ENCODE measurements at regions not wholly inside any gene's neighbourhood (a gene's known extent, or its start where the extent isn't known, plus 50 kb on each side); places are given as distances from the start of the nearest gene placed in this dataset.
A peak's percentile ranks its signal among the peaks of the same experiment; 100 is the strongest.

DNA sequence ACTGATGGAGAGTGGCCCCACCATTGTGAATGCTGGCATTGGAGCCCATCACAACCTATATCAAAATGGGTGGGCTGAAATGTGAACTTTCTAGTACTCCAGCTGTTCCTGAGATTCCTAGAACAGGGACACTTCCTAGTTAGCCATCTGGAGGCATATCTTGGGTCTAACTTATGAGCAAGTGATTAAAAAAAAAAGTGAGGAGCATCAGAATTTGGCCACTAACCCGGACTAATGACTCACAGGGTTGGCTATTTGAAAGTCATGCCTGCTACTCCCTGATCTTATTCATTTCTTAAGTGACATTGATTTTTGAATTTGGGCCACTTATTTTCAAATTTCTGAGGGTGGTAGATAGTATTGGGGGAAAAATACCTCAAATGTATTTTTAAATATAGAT, 216.6 kb downstream of the HRH4 start:
- no peak for DNase-seq

DNA sequence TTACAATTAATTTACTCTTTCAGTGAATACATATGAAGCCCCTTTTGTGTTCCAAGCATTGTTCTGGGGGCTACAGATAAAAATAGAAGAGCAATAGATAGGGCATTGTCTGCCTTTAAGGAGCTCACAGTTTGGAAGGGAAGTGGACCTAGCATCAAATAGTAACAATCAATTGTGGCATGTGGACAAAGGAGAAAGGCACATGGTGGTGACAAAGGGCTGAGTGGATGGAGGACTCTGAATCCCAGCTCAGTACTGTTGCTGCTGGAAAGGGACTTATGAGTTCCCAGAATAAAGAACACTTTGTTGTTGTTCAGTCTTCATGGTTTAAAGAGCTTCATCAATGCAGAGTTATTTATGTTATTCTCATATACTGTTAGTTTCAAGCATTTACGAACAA, 217.7 kb downstream of the HRH4 start:
- no peak for DNase-seq

DNA sequence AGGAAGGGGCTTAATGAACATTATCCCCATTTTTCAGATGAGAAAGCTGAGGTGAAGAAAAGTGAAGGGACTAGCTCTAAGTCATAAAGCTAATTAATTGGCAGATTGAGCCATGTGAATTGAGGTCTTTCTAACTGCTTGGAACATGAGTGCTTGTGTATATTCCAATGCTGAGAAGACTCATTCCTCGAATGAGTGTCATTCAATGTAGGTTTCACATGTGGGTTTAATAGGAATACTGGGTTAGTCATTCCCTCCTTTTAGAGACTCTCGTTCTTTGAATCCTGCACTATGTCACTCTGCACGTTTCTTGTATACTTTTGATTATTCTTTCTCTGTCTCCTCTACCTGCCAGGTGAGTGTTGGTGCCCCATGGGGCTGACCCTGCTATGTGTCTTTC, 218.2 kb downstream of the HRH4 start:
- DNase-seq: no peak

DNA sequence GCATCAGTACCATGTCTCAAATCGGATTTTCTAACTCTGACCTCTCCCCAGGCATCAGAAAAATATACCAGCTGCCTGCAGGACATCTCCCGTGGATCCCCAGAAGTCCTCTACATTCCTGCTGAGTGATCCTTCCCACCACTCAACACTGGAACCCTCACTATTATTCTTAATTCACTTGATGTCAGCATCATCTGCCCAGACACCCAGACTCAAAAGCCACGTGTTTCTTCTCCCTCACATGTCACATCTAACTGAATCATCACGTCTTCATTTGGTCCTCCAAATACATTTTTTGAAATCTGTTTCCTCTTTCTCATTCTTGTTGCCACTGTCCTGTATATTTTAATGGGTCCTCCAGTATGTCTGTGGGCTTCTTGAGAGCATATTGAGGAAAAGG, 218.6 kb downstream of the HRH4 start:
- no peak for DNase-seq

DNA sequence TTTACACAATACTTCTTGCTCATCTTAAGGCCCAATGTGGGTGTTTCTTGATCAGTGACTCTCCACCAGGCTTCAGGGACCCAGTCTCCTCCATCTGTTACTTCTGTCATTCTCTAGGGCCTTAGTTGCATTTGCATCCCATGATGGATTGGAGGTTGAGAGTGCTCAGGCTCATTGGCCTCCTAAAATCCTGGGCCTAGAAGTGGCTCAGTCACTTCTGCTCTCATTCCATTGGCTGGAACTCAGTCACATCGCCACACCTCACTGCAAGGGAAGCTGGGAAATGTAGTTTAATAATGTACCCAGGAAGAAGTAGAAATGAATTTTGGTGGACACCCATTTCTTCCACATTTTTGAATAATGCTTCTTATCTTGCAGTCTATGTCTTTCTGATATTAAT, 223.5 kb downstream of the HRH4 start:
- no peak for DNase-seq

DNA sequence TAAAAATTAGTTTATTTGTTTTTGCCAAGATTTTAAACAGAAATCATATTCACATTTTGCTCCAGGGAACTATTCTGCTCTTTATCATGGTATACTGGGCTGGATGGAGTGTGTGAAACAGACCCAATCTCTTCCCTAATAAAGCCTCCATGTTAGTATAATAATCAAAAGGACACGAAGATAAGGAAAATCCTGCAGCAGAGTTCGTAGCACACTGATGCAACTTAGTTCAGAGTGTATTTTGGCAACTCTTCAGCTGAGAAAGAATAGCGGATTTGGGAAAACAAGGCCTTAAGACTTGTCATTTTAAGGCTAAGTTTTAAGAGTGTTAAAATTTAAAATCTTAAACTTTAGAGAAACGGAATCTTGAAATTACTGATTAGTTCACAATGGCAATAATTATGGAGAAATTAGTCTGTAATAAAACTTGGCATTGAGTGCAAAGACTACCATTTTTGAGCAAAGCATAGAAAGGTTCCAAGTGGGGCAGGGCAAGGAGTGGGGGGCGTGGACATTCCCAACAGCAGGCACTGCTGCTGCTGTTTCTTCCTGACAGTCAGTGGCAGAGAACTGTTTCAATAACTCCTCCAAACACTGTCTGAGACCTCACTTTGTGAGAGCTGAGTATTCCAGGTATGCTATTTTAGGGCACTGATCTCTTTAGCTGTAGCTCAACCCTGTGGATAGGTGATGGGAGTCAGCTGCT, 225.0 kb downstream of the HRH4 start:
- no peak for DNase-seq

DNA sequence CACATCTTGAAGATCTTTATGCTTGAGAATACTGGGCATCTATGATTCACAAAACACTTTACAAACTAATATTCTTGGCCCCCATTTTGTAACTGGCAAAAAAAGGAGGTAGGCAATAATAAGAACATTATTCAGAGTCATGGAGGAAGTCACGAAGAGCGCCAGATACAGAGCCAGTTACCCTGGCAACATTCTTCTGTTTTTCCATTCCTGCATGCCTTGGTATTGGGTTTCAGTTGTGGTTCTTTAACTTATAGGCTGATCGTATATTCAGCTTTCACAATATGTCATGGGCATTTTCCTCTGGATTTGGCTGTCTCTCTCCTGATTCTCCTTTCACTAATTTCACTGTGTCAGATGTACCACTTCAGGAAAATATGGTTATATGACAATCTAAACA, 234.7 kb downstream of the HRH4 start:
- DNase-seq: no peak

DNA sequence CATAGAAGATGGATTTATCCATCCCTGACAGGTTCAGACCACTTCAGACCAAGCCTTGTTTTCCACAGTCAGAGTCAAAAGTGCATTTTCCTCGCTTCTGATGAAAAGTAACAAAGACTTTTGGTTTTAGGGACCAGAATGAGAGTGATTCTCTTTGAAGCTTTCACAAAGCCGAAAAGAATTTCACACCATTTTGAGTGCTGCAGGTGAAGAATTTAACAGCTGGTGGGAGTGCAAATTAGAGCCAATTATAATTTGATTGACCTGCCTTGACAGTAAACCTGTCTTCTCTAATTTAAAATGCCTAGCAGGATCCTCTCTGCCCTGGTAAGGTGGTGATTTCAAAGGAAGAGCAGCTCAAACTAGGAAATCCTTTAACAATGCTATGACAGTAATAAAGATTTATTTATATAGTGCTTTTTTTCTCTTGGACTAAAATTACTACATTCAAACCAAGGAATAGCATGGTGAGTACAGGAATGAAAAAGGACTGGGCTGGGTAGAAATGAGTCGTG, 241.6 kb downstream of the HRH4 start:
- DNase-seq: no peak

DNA sequence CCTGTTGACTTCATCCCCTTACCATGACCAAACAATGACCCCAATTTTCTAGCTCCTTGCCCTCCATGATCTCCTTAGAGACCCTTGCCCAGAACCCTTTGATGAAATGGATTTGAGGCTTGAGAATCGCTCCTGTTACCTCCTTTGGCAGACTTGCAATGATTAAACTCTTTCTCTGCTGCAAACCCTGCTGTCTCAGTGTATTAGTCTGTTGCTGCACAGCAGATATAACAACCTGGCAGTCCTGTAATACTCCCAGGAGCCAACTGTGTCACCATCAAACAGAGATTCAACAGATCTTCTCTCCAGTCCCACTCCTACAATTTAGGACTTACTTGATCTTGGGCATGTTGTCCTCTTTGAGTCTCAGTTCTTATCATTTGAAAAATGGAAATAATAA, 242.9 kb downstream of the HRH4 start:
- no peak for DNase-seq

DNA sequence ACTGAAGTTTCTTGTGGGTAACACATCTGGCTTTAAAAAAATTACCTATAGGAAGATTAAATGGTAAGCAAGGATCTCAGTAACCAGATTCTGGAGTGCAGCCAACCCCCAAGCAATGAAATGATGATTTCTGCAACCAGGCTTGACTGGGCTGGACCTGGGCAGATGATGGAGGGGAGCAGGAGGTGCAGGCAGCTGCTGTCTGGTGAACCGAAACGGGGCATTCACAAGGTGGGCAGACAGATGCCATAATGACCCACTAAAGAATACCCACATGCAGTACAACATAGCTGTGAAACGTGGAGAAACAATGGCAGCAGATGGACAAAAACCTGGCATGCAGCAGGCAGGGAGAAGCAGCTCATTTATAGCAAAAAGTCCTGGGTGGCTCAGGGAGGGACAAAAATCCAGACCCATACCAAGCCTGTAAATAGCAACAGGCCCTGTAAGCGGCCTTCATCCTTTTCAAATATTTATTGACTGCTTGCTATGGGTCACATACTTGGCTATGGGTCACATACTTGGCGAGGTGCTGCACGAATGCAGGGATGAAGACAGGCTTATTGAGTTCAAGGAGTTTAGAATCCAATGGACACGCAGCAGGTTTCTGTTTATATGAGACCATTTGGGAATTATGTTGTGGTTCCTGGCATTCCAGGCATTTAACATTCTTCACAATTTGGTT, 244.7 kb downstream of the HRH4 start:
- no peak for DNase-seq

DNA sequence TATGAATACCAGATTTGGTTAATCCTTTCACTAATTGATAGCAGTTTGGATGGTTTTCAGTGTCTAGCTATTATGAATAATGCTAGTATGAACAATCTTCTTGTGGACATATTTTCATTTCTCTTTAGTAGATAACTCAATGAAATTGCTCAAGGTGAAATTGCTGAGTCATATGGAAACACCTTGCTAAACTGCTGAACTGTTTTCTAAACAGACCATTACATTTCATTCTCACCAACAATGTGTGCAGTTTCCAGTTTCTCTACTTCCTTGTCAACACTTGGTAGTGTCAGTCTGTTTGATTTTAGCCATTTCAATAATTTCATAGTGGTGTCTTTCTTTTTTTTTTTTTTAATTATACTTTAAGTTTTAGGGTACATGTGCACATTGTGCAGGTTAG, 250.0 kb downstream of the HRH4 start:
- DNase-seq: no peak

DNA sequence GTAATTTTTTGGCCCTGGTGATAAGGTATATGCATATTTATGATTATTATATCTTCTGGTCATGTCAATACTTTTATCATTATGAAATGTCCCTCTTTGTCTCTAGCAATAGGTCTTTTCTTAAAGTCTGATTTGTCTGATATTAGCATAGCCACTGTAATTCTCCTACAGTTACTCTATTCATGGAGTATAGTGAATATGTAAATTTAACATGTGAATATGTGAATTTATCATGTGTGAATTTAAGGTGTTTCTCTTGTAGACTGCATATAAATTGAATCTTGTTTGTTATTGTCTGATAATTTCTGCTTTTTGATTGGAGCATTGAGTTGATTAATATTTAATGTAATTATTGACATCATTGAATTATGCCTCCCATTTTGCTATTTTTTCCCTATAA, 259.4 kb downstream of the HRH4 start:
- DNase-seq: no peak

DNA sequence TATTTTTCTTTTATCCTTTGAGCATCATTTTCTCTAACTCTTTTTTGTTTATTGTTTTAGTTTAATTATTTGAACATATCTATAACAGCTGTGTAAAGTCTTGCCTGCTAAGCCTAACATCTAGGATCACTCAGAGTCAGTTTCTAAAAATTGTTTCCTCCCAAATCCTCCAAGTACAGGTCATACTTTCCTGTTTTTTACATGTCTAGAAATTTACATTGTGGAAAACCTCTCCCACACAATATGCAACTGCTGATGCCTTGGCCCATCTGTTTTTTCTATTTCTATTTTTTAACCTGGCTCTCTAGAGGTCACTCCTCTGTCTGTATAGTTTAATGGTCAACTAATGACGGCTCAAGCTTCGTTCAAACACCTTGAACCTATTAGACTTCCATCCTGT, 261.0 kb downstream of the HRH4 start:
- DNase-seq: no peak

DNA sequence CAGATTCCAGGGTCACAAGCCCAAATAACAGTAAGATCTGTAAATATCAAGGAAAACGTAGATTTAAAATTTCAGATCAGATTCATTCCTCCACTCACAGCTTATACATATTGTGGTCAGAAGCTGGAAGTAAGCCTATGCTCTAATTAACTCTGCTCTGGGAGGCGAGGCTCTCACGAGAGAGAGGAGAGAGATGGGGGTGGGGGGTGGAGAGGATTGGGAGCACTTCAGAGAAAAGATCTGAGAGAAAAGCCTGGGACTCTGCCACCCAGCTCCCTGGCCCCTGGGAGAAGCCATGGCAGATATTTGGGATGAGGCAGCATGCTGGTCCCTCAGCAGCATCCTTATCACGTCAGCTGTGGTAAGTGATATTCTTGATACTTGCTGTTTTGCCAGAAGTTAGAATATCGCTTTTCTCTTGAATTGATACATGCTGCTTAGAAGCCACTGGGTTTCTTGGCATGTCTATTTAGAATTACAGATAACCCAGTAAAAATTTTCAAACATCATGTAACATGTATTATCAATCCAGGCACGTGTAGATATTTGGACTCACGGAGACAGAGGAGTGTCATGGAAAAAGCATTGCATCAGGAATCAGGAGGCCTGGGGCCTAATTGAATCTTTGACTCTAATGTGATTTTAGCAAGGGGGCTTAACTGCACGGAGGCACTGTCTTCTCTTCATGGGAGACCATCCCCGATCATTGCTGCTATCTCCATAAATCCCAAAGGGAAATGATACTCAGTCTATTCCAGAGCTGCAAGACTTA, 265.4 kb downstream of the HRH4 start:
- DNase-seq: no peak

DNA sequence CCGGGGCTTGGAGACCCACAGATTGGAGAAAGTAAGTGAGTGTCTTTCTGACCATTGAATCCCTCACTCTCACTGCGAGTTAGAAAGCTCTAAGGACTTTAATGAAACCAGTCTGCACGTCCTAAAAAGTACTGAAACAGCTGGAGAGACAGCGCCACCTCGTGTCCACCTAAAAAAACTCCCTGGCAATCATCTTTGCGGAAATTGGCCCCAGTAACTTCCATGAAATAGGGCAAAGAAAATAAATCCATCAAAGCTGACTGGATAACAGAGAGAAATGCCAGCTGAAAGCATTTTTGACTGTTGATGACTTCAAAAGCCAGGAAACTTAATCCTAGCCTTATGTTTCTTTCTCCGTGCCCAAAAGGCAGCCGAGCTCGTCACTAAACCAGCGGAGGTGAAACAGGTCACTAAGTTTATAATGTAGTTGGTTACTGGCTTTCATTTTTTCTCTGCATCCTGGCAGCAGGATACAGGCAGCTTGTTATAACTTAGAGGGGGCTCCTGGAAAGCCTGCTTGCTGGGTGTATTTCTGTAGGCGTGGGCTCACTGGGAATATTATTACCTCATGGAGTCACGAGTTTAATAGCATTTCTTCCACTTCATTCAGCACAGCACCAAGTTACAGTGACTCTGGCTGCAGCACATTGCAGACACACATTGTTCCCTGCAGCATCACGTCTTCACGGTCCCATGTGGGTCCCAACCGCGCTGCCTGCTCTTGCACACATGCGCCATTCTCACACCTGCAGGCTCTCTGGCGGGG, 266.5 kb downstream of the HRH4 start:
- DNase-seq: peak; percentile 42

DNA sequence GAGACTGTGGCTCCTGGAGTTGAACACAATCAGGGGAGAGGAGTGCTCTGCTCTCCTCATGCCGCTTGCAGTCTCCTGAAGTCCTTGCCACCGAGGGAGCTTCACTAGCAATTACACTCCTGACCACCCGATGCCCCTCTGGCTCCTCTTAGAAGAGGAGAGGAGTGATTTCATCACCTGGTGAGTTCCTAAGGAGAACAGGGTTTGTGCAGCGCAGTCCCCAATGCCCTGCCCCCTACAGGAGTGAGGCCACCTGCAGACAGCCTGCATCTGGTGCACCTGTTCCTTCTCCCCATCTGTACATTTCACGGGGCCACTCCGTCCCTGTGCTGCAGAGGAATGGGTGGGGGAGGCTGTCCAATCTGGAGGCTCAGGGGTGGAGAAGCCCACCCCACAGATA, 267.2 kb downstream of the HRH4 start:
- no peak for DNase-seq

DNA sequence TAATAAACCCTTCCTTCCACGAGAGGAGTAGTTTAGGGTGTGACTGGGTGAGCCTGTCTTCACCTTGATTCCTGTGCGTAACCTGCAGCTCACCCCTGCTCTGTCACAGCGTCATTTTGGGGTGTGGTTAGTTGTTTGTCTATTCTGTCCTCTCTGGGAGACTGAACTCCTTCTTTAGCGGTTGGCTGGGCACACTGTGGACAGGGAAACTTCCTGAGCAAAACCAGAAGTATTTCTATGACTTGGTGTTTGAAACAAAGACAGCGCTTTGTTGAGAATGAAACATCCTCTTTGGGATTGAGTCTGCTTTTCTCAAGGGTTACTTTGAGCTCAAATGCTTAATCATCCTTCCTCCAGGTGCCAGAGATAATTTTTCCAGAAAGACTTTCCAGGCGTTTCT, 270.7 kb downstream of the HRH4 start:
- no peak for DNase-seq

DNA sequence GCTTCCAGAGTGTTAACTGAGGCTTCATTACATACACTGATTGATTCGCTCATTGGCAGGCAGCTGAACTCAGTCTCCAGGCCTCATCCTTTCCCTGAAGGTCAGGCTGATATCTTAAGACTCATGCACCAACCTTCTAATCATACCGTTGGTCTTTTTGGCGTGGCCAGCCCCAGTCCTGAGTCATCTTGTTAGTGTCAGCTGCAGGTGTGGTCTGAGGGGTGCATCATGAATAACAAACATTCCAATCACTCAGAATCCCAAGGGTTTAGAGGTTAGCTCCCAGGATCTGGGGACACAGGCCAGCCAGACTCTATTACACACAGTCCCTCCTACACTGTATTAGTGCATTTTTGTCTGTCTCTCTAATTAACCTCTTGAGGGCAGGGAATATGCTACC, 271.5 kb downstream of the HRH4 start:
- DNase-seq: no peak

DNA sequence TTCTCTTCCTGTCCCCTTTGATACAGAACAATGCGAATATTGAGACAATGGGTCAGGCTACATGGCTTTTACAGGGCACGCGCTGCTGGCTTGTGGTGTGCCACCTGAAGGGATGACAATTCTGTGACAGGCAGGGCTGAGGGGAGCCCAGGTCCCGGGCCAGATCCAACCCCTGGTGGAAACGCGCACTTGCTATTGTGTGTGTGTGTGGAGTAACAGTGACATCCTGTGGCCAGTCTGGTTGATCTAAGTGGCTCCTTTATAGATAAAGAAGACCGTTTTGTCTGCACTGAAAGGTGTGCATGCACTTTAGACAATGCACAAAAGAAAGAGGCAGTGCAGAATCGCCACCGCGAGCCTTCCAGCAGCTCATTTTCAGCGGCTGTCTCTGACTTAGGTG, 273.6 kb downstream of the HRH4 start:
- no peak for DNase-seq

DNA sequence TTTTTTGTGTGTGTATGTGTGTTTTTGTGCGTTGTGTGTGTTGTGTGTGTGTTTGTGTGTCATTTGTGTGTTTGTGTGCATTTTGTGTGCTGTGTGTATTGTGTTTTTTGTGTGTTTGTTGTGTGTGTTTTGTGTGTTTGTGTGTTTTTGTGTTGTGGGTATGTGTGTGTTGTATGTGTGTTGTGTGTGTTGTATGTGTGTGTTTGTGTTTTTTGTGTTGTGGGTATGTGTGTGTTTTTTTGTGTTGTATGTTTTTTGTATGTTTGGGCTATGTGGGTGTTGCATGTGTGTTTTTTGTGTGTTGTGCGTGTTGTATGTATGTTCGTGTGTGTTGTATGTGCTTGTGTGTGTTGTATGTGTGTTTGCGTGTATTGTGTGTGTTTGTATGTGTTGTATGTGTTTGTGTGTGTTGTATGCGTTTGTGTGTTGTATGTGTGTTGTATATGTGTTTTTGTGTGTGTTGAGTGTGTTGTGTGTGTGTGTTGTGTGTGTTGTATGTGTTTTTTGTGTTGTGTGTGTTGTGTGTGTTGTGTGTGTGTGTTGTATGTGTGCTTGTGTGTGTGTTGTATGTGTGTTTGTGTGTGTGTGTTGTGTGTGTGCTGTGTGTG, 275.3 kb downstream of the HRH4 start:
- no peak for DNase-seq

DNA sequence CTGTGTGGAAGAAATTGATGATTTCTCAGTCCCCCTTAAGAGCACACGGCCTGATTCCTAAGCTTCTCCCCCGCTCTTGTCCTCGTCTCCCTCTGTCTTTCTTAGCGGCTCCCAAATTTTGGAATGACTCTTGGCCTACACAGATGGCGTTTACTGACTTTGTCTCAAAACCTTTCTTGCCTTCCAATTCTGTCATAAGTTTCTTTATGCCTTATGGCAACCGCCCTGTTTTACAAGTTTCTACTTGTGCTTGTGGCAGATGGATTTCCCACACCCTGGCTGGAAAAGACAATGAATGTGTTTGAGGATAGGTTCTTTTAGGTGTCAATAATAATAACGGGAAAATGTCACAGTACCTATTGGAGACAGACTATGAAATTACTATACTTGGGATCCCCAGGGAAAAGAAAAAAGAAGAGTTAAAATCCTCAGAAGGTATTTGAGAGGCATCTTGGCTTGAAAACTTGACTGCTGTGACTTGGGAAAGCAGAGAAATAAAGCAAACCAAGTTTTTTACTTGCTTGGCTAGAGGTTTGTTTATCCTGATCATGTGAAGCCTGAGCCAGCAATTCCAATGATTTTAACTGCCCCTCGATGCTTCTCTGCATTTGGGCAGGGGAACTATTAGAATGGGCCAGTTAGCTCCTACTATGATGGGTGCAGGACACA, 276.4 kb downstream of the HRH4 start:
- DNase-seq: no peak

DNA sequence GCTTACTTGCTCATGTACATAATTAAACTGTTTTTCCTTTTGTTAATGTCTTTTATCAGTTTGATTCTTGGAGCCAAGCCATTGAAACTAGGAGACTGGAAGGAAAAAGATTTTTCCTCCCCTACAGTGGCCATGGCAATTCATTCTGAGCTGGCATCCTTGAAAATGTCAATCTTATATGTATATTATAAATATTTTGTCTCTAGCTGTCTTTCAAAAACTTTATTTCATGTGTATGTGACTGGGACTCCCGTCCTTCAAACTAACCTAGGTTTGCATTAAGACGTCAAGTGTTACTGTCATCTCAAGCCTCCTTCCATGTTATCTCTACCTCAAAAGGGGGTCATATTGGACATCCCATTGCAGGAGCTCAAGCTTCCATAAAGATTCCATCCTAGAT, 280.4 kb downstream of the HRH4 start:
- DNase-seq: no peak

All from stimulated activated CD4-positive, alpha-beta T cell treated with anti-CD3 and anti-CD28 coated beads, Interleukin-4, amount 100 ng/mL, for 24 hours (primary cell).